ENCODE measurements at regions not wholly inside any gene's neighbourhood (a gene's known extent, or its start where the extent isn't known, plus 50 kb on each side); places are given as distances from the start of the nearest gene placed in this dataset.

- ATAC-seq (ENCODE audit: insufficient read depth, low FRiP score), result no peak
- peaks cover 0 to 1% (median 0%) of the 10 kb centered on the region in 4 donors for H3K9me3 ChIP-seq (ENCODE audit: control insufficient read depth in 4 of 4, insufficient read depth in 3 of 4, low read length in 3 of 4)
- 71 to 89% methylated on average over 7 of the region's 7 CpGs for WGBS, 2 donors
Measured at GRCh38 chr9:82140471-82140870, 151.9 kb downstream of the SPATA31D1 start.

GRCh38 chr9:82144803-82145202, 156.2 kb downstream of the SPATA31D1 start:
- Histone ChIP-seq H3K36me3 (ENCODE audit: control insufficient read depth in 4 of 4, insufficient read depth in 4 of 4, low read length in 4 of 4) (no peaks in the 10 kb centered on the region), H3K9me3 (ENCODE audit: control insufficient read depth in 4 of 4, insufficient read depth in 3 of 4, low read length in 3 of 4) (no peaks in the 10 kb centered on the region), H3K4me1 (ENCODE audit: control insufficient read depth in 5 of 5, insufficient read depth in 5 of 5, low read length in 5 of 5) (peaks cover 0 to 19% (median 3%) of the 10 kb centered on the region in 5 donors), H3K27me3 (ENCODE audit: control insufficient read depth in 3 of 3, insufficient read depth in 3 of 3, low read length in 2 of 3) (no peaks in the 10 kb centered on the region), H3K9ac (ENCODE audit: insufficient read depth in 1 of 2, low read length in 2 of 2) (no peak overlapping the region), H3K4me3 (no peak overlapping the region), H3K27ac (ENCODE audit: low read depth in 1 of 2, low read length in 1 of 2) (no peak overlapping the region)
- TF ChIP-seq, protein P1, sequence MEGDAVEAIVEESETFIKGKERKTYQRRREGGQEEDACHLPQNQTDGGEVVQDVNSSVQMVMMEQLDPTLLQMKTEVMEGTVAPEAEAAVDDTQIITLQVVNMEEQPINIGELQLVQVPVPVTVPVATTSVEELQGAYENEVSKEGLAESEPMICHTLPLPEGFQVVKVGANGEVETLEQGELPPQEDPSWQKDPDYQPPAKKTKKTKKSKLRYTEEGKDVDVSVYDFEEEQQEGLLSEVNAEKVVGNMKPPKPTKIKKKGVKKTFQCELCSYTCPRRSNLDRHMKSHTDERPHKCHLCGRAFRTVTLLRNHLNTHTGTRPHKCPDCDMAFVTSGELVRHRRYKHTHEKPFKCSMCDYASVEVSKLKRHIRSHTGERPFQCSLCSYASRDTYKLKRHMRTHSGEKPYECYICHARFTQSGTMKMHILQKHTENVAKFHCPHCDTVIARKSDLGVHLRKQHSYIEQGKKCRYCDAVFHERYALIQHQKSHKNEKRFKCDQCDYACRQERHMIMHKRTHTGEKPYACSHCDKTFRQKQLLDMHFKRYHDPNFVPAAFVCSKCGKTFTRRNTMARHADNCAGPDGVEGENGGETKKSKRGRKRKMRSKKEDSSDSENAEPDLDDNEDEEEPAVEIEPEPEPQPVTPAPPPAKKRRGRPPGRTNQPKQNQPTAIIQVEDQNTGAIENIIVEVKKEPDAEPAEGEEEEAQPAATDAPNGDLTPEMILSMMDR (IDR thresholded peaks at IDR 0.05; ENCODE audit: control extremely low read depth, extremely low read depth), result no peak
- ATAC-seq (ENCODE audit: insufficient read depth, low FRiP score) (no peak), DNase-seq (no peak)
- 96% methylated on average over 4 of the region's 4 CpGs for WGBS, 2 donors

More at GRCh38 chr9:82140471-82140870, 151.9 kb downstream of the SPATA31D1 start:
- H3K9ac ChIP-seq (ENCODE audit: insufficient read depth in 1 of 2, low read length in 2 of 2), result no peak overlapping the region
- H3K27me3 ChIP-seq (ENCODE audit: control insufficient read depth in 3 of 3, insufficient read depth in 3 of 3, low read length in 2 of 3), result no peaks in the 10 kb centered on the region
- no peak for DNase-seq
- TF ChIP-seq, protein P1 (IDR thresholded peaks at IDR 0.05; ENCODE audit: control extremely low read depth, extremely low read depth), result no peak
- no peaks in the 10 kb centered on the region for H3K36me3 ChIP-seq (ENCODE audit: control insufficient read depth in 4 of 4, insufficient read depth in 4 of 4, low read length in 4 of 4)
- H3K4me3 ChIP-seq, result no peak overlapping the region
- H3K4me1 ChIP-seq (ENCODE audit: control insufficient read depth in 5 of 5, insufficient read depth in 5 of 5, low read length in 5 of 5), result no peaks in the 10 kb centered on the region
- no peak overlapping the region for H3K27ac ChIP-seq (ENCODE audit: low read depth in 1 of 2, low read length in 1 of 2)

GRCh38 chr9:82146677-82147076, 158.1 kb downstream of the SPATA31D1 start:
- TF ChIP-seq, protein P1 (IDR thresholded peaks at IDR 0.05; ENCODE audit: control extremely low read depth, extremely low read depth), result no peak
- no peak for DNase-seq
- no peak for ATAC-seq (ENCODE audit: insufficient read depth, low FRiP score)
- Histone ChIP-seq H3K27me3 (ENCODE audit: control insufficient read depth in 3 of 3, insufficient read depth in 3 of 3, low read length in 2 of 3) (no peaks in the 10 kb centered on the region), H3K9me3 (ENCODE audit: control insufficient read depth in 4 of 4, insufficient read depth in 3 of 4, low read length in 3 of 4) (no peaks in the 10 kb centered on the region), H3K36me3 (ENCODE audit: control insufficient read depth in 4 of 4, insufficient read depth in 4 of 4, low read length in 4 of 4) (no peaks in the 10 kb centered on the region), H3K4me3 (no peak overlapping the region), H3K27ac (ENCODE audit: low read depth in 1 of 2, low read length in 1 of 2) (no peak overlapping the region), H3K4me1 (ENCODE audit: control insufficient read depth in 5 of 5, insufficient read depth in 5 of 5, low read length in 5 of 5) (peaks cover 0 to 30% (median 3%) of the 10 kb centered on the region in 5 donors), H3K9ac (ENCODE audit: insufficient read depth in 1 of 2, low read length in 2 of 2) (no peak overlapping the region)
- WGBS, 2 donors, result 87 to 90% methylated on average over 4 of the region's 4 CpGs

- Histone ChIP-seq H3K27me3 (ENCODE audit: control insufficient read depth in 3 of 3, insufficient read depth in 3 of 3, low read length in 2 of 3) (no peaks in the 10 kb centered on the region), H3K4me3 (no peak overlapping the region)
- TF ChIP-seq, protein P1 (IDR thresholded peaks at IDR 0.05; ENCODE audit: control extremely low read depth, extremely low read depth), result no peak
Measured at GRCh38 chr9:82147798-82148425, 159.3 kb downstream of the SPATA31D1 start.

More at GRCh38 chr9:82147798-82148425, 159.3 kb downstream of the SPATA31D1 start:
- DNase-seq (no peak), ATAC-seq (ENCODE audit: insufficient read depth, low FRiP score) (no peak)
- 37 to 54% methylated on average over 2 of the region's 2 CpGs for WGBS, 2 donors
- Histone ChIP-seq H3K4me1 (ENCODE audit: control insufficient read depth in 5 of 5, insufficient read depth in 5 of 5, low read length in 5 of 5) (peaks cover 0 to 30% (median 3%) of the 10 kb centered on the region in 5 donors), H3K27ac (ENCODE audit: low read depth in 1 of 2, low read length in 1 of 2) (no peak overlapping the region), H3K9me3 (ENCODE audit: control insufficient read depth in 4 of 4, insufficient read depth in 3 of 4, low read length in 3 of 4) (no peaks in the 10 kb centered on the region), H3K9ac (ENCODE audit: insufficient read depth in 1 of 2, low read length in 2 of 2) (no peak overlapping the region), H3K36me3 (ENCODE audit: control insufficient read depth in 4 of 4, insufficient read depth in 4 of 4, low read length in 4 of 4) (no peaks in the 10 kb centered on the region)

All from lung (tissue), 11 donors.